ENCODE measurements at regions not wholly inside any gene's neighbourhood (a gene's known extent, or its start where the extent isn't known, plus 50 kb on each side); places are given as distances from the start of the nearest gene placed in this dataset.
"Not testable (repeated sequence)": the region's sequence is repeated elsewhere in the genome, so short reads cannot be mapped to it uniquely, and the experiment has no call there.

DNA sequence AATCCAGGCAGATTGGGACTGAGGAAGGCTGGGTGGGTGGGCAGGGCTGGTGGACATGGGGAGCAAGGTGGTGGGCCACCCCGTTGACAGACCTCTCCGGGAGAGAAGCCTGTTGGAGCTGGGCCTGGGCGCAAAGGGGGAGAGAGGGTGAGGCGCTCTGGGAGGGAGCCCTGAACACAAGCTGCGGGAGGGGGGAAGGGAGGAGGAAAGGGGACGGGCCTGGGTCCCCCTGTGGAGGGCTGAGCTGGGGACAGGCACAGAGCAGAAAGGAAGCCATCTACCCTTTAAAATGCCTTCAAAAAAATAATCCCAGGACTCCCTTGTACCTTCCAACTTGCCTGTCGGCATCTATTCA, 161.8 kb downstream of the PSMG1 start:
- DNase-seq, result no peak

DNA sequence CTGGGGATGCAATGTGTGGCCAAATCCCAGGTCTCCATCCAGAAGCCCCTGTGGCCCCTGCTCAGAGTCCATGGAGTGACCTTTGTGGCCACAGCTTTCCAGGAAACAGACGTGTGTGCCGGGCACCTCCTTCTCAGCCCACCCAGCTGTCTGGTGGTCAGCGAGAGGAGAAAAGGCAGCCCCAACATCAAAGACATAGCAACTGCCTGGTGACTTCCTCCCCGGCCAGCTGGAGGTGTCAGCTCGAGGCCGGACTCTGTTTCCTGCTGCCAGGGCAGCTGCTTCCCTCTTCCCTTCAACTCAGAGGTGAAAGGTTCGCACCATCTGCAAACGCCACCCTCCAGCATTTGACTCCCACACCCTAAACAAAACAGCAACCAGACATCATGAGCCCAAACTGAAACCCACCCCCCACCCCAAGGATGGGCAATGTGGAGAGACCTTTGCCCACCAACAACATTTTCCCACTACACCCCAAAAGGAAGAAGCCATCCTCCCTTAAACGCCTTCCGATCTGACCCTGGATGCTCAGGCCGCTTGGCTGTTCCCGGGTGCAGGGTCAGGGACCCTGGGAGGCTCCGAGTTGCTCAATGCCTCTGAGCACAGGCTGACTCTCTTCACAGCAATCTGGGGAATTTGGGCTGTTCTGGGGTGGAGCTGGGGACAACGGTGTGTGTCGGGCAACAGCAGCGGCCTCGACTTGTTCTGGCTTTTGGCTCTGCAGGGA, 162.3 kb downstream of the PSMG1 start:
- DNase-seq, result no peak

DNA sequence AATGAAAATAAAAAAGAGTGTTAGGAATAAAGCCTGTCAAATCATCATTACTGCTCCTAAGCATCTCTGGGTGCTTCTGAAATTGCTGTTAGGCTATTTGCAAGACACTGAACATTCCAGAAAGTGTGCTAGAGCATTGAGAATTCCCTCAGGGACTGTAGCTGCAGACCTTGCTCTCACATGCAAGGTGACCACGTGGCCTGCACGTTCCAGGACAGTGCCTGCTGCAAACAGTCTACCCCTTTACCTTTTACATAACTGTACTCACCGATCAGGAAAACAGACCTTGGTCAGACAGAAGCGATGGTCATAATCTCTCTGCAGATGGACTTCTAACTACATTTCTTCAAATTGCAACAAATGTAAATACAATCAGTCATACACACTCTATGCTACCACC, 164.5 kb downstream of the PSMG1 start:
- no peak for DNase-seq

DNA sequence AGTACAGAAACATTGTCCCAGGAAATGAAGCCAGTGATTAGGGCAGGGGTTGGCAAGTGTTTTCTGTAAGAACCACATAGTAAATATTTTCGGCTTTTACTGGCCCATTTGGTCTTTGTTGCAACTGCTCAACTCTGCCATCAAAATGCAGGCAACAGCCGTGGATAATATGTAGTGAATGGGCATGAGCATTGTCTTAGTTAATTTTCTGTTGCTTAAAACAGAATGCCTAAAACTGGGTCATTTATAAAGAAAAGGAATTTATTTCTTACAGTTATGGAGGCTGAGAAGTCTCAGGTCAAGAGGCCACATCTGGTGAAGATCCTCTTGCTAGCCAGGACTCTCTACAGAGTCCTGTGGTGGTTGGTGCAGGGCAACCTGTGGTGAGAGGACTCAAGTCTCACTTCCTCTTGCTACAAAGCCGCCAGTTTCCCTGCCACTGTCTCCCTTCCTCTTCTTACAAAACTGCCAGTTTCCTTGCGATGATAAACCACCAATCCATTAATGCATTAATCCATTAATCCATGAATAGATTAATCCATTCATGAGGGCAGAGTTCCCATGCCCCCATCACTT, 166.4 kb downstream of the PSMG1 start:
- no peak for DNase-seq

DNA sequence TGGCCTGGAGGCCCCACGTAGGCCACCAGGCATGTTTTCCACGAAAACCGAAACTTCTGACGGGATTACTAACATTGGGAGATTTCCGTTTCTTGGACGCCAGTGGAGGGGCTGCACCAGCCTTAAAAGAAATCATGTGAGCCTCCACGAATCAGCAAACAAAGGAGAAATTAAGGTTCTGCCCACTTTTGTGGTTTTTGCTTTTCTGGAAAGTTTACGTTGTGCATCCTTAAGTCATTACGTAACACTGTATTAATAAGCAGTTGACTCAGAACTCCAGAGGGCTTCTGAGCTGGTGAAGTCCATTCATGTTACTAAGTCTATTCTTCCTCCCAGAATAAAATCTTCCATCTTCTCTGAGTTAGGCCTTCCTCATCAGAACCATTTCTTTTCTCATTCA, 168.5 kb downstream of the PSMG1 start:
- no peak for DNase-seq

DNA sequence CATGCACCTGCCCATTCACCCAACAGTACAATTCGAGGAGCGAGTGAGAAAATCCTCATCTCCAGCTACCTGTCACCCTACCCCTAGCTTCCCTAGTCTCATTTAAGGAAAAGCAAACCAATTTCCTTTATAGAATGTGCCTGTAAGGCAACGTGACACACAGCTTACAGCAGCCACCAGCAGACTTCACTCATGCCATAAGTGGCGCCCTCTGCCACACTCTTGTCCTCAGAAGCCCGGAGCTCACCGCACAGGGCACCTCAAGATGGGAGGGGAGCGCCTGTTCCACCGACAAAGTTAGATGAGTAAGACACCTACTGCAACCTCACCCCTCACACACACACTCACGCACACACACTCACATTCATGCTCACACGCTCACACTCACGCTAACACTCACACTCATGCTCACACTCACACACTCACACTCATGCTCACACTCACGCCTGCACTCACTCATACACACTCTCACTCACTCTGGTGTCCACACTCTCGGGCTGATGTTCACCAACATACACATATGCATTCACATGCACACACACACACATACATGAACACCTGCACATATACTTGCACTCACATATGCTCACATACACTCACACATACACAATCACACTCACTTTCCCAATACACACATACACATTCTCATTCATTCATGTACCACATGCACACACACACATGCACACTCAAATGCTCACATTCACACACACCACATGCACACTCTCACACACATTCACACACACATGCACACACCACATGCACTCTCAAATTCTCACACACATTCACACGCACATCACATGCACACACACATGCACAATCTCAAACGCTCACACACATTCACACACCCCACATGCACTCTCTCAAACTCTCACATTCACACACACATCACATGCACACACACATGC, 170.7 kb downstream of the PSMG1 start:
- no peak for DNase-seq

DNA sequence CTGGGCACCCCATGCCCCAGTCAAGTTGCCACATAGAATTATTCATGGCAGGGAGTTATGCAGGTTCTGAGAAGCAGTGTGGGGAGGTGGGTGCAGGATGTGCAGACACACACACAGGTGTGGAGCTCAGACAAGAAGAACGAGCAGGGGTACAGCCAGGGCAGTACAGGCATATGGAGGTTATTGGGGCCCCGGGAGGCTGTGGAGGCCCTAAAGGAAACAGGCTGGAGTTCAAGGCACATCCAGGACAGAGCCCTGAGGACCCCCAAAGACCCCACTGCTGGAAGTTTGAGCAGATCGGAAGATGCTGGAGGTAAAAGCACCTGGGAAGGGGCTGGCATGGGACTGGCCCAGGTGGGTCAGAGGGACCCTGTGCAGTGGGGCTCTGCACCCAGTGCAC, 171.3 kb downstream of the PSMG1 start:
- no peak for DNase-seq

DNA sequence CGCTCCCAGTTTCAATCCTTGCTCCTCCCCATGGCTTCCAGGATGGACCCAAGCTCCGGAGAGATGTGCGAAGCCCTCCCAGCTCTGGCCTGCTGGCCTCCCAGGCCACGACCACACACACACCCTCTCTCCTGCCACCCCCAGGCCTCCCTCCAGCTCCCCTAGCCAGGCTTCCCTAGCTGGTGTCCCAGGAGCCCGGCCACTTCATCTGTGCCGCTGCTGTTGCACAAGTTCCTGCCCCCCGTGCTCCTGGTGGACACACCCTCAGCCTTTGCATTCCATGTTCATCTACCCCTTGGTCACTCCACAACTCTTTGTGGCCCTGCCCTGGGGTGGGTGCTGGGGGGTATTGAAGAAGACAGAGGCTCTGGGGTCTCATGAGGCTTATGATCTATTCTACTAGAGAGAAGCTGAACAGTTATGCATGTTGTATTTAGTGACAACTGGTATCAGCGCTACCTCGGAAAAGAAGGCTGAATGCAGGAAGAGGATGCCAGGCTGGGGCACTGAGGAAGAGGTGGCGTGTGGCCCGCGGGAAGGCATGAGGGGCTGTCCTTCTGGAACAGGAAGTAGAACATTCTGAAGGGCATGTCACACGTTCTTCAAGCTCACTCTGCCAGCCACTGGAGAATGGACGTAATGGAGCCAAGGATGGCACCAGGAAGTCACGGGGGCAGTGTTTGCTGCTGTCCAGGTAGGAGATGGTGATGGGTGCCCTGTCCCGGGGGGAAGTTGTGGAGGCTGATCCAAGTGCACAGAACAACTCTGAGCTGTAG, 172.4 kb downstream of the PSMG1 start:
- no peak for DNase-seq

DNA sequence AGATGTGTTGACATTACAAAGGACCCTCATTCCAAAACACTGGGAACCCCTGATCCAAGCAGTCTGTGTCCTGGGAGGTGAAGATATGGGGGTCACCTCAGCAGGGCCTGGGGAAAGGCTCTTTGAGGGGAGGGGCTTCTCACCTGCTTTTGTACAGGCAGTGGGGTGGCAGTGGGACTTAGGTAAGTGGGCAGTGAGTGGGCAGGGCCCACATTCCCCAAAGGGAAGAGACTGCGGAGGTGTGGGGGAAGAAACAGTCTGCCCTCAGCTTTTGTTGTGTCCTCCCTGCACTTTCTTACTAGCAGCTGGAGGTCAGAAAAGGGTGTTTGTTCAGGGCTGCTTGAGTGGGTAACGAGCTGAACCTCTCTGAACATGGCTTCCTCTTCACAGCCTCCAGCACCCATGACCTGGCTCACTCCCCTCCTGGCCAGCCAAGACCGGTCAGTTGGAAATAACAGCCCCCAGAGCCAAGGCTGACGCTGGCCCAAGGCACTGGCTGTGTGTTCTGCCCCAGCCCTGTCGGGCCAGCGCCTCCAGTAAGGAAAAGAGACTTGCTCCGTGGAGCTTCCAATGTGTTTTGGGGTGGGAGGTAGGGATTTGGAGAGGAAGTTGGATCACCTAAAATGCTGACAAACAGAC, 173.5 kb downstream of the PSMG1 start:
- no peak for DNase-seq

DNA sequence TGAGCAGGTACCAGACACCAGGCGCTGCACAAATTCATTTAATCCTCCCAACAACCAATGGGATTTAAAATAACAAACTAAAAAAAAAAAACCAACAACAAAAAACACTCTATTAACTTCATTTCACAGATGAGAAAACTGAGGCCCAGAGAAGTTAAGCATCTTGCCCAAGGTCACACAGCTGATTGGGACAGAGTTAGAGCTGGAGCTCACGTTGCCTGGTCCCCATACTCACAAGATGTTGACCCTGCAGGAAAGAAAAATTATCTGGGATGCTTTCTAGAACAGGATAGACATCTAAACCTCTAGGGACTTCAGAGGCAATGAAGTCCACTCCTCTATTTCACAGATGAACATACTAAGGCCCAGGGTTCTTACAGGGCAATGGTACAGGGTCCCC, 175.3 kb downstream of the PSMG1 start:
- DNase-seq, result no peak

DNA sequence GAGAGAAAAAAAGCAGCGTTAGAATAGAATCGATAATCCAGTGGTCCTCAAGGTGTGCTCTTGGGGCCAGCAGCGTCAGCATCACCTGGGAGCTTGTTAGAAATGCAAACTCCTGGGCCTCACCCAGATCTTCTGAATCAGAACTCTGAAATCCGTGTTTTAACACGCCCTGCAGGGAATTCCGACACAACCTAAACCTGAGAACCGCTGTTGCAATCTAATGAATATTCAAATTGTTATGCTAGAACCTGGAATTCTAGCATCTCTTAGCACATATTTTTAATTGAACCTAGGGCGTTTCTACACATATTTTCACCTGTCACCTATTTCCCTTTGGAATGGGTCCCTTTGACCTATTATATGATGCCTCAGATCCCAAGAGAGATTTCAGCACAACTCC, 175.7 kb downstream of the PSMG1 start:
- DNase-seq, result no peak

DNA sequence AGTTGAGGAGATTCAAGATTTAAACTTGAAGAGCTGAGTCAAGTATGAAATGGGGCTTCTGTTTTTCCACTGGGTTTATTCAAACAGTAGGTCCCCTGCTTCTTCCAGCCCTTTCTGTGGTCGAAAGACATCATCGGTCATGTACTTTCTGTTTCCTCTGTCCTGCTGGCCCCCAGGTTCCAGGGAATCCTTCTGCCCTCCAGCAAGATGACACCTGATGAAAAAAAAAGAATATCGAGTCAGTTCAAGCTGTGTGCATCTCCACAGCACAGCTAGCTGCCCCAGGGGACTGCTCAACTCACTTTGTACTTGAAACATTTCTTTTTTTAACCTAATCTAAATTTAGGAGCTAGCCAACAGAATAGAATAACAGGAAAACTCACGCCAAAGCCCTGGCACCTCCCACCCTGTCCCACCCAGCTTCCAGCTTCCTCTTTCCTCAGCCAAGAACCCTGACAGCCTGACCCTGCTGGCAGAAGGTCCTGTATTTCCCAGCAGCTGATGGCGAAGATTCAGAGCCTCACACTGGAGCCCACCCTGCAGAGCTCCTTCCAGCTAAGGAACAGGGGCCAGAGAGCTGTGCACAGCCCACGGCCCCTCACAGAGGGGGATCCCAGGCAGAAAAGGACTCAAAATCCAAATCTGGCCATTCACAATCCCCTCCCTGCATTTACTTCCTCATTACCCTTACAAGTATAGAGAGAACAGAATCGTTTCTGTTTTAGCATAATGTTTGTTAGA, 176.5 kb downstream of the PSMG1 start:
- DNase-seq, result no peak

DNA sequence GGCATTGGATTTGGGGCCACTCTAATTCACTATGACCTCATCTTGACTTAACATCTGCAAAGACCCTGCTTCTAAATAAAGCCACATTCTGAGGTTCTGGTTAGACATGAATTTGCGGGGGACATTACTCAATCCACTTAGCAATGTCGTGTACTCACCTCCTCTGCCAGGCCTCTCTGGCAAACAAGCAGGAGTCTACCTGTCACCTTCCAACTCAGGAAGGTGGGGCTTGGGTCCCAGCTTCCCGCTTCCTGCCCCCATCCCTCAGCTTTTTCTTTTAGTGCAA, 177.8 kb downstream of the PSMG1 start:
- no peak for DNase-seq

DNA sequence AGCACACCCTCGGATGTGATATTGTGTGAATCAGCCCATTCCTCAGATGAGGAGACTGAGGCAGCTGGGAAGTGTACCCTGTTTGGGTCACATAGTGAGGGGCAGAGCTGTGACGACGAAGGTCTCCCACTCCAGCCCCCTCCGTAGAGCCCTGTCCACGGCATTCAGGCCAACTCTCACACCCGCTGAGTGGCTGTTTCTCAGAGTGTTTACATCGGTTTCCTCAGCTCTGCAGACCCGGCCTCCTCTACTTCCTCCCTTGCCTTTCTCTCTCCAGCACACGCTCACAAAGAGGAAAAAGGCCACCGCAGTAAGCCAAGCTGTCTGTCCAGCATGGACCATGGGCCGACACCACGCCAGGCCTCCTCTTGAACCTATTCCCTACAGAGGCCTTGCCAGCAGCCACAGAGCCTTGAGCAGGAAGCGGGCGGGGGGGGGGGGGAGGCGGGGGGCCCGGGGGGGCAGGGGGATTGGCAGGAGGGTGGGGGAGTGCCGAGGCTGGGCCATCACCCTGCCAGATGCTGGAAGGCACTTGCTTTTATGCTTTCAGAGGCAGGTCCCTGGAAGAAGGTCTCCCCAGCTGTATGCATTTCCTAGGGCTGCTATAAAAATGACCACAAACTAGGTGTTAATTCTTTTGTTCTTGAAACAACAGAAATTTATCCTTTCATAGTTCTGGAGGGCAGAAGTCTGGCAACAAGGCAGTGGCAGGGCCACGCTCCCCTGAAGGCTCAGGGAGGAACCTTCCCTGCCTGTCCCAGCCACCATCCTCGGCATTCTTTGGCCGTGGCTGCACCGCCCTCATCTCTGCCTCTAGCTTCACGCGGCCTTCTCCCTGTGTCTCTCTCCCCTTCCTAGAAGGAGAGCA, 178.4 kb downstream of the PSMG1 start:
- DNase-seq, result no peak

DNA sequence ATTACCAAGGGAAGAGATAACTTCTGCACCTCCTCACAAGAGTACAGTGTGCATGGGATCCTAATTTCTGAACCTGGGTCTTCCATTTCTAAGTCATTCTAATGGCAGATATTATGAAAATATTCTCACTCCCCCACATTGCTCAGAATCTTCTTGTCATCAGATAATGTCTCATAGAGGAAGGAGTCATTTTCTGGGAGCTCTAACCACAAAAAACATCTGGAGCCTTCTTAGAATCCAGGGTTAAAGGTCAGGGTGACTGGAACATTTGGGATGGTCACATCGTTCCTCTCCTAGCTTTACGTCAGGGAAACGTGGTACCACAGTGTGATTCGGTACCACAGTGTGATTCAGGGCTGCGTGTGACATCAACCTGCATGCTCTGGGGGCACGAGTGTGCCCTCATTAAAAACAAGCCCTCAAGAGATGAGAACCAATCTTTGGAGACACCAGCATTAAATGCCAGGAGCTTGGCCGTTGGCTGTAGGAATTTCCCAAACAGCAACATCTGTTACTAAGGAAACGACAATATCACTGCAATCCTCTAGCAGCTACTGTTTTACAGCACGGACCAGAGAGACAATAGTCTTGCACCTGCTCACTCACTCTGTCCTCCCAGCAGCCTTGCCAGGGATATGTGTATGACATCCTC, 179.1 kb downstream of the PSMG1 start:
- no peak for DNase-seq

DNA sequence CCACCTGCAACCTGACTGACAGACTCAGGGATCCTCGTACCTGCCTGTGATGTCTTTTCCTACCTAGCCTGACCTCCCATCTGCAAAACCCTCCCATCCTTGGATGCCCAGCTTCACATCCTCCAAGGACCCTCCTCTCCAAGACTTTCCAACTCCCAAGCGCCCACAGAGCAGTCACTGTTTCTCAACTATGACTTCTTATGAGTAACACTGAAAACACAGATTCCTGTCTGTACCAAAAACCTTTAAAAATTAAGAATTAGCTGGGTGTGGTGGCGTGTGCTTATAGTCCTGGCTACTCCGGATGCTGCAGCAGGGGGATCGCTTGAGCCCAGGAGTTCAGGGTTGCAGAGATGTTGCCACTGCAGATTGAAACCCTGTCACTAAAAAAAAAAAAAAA, 181.9 kb downstream of the PSMG1 start:
- no peak for DNase-seq

DNA sequence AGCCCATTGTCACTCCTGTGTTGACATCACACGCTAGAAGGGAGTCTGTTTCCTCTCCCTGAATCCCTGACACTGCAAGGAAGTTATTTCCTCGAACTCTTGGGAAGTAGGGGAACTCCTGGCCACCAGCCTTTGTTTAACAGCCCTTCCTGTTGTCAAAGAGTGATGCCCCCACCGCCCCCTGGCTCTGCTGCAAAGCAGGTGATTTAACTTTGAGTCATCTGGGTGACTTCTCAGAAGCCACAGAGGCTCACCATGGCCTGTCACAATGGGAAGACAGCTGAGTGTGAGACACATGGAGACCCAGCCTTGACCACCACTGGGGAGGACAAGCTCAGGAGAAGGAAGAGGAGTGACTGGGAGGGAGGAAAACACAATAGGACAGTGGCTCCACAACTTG, 182.8 kb downstream of the PSMG1 start:
- DNase-seq, result no peak

DNA sequence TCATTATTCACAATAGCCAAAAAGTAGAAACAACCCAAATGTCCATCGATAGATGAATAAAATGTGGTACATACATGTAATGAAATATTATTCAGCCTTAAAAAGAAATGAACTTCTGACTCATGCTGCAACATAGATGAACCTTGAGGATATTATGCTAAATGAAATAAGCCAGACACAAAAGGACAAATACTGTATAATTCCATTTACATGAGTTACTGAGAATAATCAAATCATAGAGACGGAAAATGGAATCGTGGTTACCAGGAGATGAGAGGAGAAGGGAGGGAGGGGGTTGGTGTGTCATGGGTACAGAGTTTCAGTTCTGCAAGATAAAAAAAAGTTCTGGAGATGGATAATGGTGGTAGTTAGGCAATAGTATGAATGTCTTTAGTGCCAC, 184.1 kb downstream of the PSMG1 start:
- no peak for DNase-seq

DNA sequence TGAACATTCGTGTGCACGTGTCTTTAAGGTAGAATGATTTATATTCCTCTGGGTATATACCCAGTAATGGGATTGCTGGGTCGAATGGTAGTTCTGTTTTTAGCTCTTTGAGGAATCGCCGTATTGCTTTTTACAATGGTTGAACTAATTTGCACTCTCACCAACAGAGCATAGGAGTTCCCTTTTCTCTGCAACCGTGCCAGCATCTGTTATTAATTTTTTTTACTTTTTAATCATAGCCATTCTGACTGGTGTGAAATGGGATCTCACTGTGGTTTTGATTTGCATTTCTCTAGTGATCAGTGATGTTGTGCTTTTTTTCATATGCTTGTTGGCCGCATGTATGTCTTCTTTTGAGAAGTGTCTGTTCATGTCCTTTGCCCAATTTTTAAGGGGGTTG, 185.0 kb downstream of the PSMG1 start:
- DNase-seq, result not testable (repeated sequence)

DNA sequence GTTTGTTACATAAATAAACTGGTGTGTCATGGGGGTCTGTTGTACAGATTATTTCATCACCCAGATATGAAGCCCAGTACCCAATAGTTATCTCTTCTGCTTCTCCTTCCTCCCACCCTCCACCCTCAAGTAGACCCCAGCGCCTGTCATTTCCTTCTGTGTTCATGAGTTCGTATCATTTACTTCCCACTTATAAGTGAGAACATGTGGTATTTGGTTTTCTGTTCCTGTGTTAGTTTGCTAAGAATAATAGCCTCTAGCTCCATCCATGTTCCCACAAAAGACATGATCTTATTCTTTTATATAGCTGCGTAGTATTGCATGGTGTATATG, 185.4 kb downstream of the PSMG1 start:
- not testable (repeated sequence) for DNase-seq
